ENCODE measurements at regions not wholly inside any gene's neighbourhood (a gene's known extent, or its start where the extent isn't known, plus 50 kb on each side); places are given as distances from the start of the nearest gene placed in this dataset.
A peak's percentile ranks its signal among the peaks of the same experiment; 100 is the strongest.

- no peak for DNase-seq (ENCODE audit: low read depth, low spot score)
These were observed 51.6 kb upstream of the SRGAP3 start for GRCh38 chr3:9301091-9301490.

- DNase-seq (ENCODE audit: low read depth, low spot score): no peak
These were observed 52.4 kb upstream of the SRGAP3 start for GRCh38 chr3:9301798-9302197.

GRCh38 chr3:9302425-9303181 lies 53.2 kb upstream of the SRGAP3 start:
- DNase-seq (ENCODE audit: low read depth, low spot score): peak; percentile 41

GRCh38 chr3:9308298-9308990 lies 54.4 kb upstream of the THUMPD3 start:
- DNase-seq (ENCODE audit: low read depth, low spot score): no peak

- no peak for DNase-seq (ENCODE audit: low read depth, low spot score)
These were observed 52.8 kb upstream of the THUMPD3 start for GRCh38 chr3:9310043-9310442.

GRCh38 chr3:9311228-9311627 lies 51.6 kb upstream of the THUMPD3 start:
- no peak for DNase-seq (ENCODE audit: low read depth, low spot score)

Measured in pulmonary artery endothelial cell (primary cell).